GM12873 (cell line): ENCODE measurements at regions not wholly inside any gene's neighbourhood (a gene's known extent, or its start where the extent isn't known, plus 50 kb on each side); places are given as distances from the start of the nearest gene placed in this dataset.

ENCODE experiments used
- TF ChIP-seq, protein P1 (sequence below): IDR thresholded peaks from 2 replicates; pipeline ENCODE4 v1.5.1; 2012; ENCODE audit warnings: low read depth, mild to moderate bottlenecking, moderate library complexity, low read length, control low read depth; ENCODE audit not compliant: insufficient read depth; ENCODE audit errors: missing control alignments

DNA sequence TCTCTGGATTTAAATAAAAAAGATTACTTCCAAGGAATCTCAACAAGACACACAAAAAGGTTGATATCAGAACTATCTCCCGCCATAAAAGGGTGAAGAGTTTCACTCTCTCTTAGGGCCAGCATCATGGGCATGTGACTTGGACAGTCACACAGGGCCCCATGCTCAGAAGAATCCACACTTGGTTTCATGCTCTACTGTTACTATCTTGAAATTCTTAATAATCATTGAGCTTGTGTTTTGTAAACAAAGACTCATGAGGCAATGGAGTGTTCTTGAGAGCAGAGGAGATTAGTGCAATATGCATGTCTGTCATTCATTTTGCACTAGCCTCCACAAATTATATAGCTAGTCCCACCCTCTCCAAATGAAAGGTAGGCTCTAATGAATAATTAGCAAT, 58.4 kb downstream of the HMHB1 start:
- TF ChIP-seq, protein P1, sequence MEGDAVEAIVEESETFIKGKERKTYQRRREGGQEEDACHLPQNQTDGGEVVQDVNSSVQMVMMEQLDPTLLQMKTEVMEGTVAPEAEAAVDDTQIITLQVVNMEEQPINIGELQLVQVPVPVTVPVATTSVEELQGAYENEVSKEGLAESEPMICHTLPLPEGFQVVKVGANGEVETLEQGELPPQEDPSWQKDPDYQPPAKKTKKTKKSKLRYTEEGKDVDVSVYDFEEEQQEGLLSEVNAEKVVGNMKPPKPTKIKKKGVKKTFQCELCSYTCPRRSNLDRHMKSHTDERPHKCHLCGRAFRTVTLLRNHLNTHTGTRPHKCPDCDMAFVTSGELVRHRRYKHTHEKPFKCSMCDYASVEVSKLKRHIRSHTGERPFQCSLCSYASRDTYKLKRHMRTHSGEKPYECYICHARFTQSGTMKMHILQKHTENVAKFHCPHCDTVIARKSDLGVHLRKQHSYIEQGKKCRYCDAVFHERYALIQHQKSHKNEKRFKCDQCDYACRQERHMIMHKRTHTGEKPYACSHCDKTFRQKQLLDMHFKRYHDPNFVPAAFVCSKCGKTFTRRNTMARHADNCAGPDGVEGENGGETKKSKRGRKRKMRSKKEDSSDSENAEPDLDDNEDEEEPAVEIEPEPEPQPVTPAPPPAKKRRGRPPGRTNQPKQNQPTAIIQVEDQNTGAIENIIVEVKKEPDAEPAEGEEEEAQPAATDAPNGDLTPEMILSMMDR: no peak

DNA sequence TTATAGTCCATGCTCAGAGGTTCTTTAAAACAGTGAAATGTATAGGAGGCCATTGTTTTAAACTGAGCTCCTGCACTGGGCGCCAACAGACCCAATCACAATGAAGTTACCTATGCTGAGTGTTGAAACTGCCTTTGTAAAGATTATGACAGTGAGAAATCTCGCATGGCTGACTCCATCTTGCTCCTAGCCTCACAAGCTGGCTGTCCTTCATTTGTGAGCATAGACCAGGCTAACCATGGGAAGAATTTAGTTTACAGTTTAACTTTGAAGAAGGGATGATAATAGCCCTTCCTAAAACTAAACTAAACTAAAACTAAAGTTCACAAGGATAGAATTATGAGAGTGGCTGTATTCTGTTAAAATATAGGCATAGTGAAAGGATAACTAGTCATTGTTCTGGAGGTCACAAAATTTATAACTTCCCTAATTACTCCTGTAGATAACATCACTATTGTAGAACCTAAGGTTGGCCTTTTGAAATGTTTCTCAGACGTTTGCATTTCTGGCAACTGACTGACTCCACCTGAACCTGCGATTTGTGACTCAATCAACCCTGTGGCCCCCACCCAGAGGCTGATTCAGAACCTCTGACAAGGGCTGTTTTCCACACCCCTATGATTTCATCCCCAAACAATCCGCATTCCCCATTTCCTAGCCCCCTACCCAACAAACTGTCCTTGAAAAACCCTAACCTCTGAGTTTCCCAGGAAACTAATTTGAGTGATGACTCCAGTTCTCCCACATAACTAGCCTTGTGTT, 59.1 kb downstream of the HMHB1 start:
- TF ChIP-seq, protein P1: no peak

DNA sequence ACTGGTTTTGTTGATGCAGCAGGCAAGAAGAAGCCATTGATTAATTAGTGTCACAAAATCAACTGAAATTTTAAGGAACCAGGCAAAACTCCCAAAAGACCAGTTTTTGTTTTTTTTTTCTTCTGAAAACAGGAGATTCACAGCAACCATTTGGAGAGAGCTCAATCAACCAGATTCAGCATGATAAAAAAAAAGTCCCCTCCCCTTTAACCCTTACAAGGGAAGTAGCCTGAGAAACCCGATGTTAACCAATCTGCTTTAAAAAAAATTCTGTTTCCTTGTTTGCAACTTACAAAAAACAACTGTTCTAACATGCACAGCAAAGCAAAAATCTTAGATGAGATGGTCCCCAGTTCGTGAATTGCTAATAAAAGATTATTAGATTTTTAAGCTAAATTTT, 59.7 kb downstream of the HMHB1 start:
- TF ChIP-seq, protein P1: no peak

DNA sequence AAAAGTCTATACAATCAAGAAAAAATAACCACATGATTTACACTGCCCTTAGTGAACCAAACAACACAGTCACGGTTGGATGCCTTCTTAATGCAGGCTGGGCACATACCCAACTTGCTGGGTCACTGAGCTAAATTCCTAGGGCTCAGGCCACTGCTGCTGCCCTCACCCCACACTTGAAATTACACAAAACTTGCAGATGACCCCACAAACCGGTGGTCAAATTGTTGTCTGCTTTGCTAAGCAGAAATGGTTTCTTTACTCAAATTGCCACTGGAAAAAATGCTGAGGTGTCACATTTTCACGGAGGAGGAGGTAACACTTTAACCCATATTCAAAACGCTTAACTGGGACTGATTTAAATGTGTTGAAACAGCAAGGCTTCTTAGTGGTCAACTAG, 62.4 kb downstream of the HMHB1 start:
- TF ChIP-seq, protein P1: no peak

DNA sequence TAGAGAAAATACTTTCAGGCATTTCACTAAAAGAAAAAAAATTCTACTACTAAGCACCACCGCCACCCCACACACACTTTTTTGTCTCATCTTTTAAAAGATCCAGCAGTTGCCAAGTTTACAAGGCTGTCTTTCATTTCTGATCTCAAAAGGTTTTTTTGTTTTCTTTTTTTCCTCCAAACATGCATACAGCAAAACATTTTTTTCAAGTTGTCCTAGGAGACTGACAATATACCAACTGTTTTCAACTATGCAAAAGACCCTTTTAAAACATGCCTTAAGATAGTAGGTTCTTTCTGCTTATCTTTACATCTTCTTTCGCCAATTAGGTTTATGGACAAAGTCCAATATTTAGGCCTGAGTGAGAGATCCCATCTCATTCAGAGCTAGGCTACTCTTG, 65.2 kb downstream of the HMHB1 start:
- TF ChIP-seq, protein P1: no peak

DNA sequence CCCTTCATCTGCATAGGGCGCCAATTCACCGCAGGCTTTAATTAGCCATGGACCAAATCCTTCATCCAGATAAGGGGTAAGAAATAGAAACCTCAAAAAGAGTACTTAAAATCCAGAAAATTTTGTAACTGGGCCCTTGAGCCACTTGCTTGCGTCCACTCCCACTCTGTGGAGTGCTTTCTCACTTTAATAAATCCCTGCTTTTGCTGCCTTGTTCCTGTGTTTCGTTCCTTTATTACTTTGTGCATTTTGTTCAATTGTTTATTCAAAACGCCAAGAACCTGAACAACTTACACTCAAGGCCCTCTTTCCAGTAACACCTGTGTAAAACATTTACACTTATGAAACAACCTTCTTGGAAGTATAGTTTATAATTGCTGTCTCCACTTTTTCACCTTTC, 66.5 kb downstream of the HMHB1 start:
- TF ChIP-seq, protein P1: no peak

DNA sequence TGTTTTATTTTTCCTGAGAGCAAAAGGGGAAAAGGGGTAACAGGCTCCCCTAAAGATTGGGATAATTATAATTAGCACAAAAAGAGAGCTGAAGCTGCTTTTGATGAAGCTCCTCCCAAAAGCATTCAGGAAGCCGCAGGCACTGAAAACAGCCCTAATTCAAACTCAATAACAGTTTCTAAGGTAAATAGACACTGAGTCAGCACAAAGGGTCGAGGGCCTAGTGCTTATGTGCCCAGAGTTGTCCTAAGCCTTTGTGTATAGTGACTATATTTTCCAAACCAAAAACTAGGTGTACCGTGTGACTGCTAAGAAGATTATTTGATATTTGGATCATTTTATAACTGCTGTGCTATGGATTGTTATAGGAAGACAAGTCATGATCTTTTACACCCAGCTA, 67.7 kb downstream of the HMHB1 start:
- TF ChIP-seq, protein P1: no peak
